LNCaP clone FGC (cell line): ENCODE measurements at regions not wholly inside any gene's neighbourhood (a gene's known extent, or its start where the extent isn't known, plus 50 kb on each side); places are given as distances from the start of the nearest gene placed in this dataset.

ENCODE experiments used
- DNase-seq: peaks from one replicate; pipeline ENCODE4 v3.0.0-alpha.2; 2011; ENCODE audit warnings: low read depth
- H3K4me3 ChIP-seq: 2 replicates; pipeline ENCODE4 v1.5.1; 2011; ENCODE audit warnings: mild to moderate bottlenecking, low read depth, low read length, control low read depth
- CTCF ChIP-seq: IDR thresholded peaks from 2 replicates; pipeline ENCODE4 v1.5.1; 2012; ENCODE audit warnings: mild to moderate bottlenecking; ENCODE audit not compliant: control insufficient read depth, insufficient read depth; ENCODE audit errors: extremely low read depth

GRCh38 chr6:167492100-167492449, 167.2 kb downstream of the TTLL2 start:
- TF ChIP-seq CTCF = no peak
- no peak for DNase-seq
- H3K4me3 ChIP-seq = no peak overlapping the region

- no peak for DNase-seq
- no peak overlapping the region for H3K4me3 ChIP-seq
- TF ChIP-seq CTCF = no peak
Observed at GRCh38 chr6:167493310-167493709, 168.4 kb downstream of the TTLL2 start.

- H3K4me3 ChIP-seq = no peak overlapping the region
- DNase-seq = no peak
- TF ChIP-seq CTCF = no peak
Observed at GRCh38 chr6:167493976-167494697, 169.3 kb downstream of the TTLL2 start.

- no peak for TF ChIP-seq CTCF
- no peak for DNase-seq
- no peak overlapping the region for H3K4me3 ChIP-seq
Observed at GRCh38 chr6:167494698-167495435, 170.0 kb downstream of the TTLL2 start.

GRCh38 chr6:167495506-167496401, 170.9 kb downstream of the TTLL2 start:
- no peak overlapping the region for H3K4me3 ChIP-seq
- TF ChIP-seq CTCF = no peak
- no peak for DNase-seq

- DNase-seq = no peak
- TF ChIP-seq CTCF = no peak
- H3K4me3 ChIP-seq = no peak overlapping the region
Observed at GRCh38 chr6:167496707-167497106, 171.8 kb downstream of the TTLL2 start.
